HCT116 (cell line): ENCODE measurements at regions not wholly inside any gene's neighbourhood (a gene's known extent, or its start where the extent isn't known, plus 50 kb on each side); places are given as distances from the start of the nearest gene placed in this dataset.

Experiments used
- ATAC-seq: fragments of 200-7000 bp; cut with Tn5 transposase; 2 replicates; pipeline ENCODE4 v1.9.1; 2020; ENCODE audit warnings: mild to moderate bottlenecking, moderate library complexity
- BruUV-seq: library from RNA; stranded (reverse); fragments of 400-500 nt; replicated peaks from 2 replicates; lab custom pipeline; 2021; lab: Mats Ljungman, UMichigan
- CTCF ChIA-PET: fragments of 300-600 bp; sonication (Branson Sonifier 250); formaldehyde crosslinking; loops from one replicate; lab custom pipeline; 2021; ENCODE audit warnings: antibody characterized with exemption; lab: Charles Lee
- POLR2A ChIA-PET: fragments of 300-600, 350-600 bp; sonication (Branson Sonifier 250); formaldehyde crosslinking; loops from one replicate; lab custom pipeline; 2021; ENCODE audit warnings: antibody characterized with exemption; lab: Charles Lee
- RAD21 ChIA-PET, 2 experiments: fragments of 300-600 bp; sonication (Branson Sonifier 250); formaldehyde crosslinking; loops; one replicate each; lab custom pipeline; 2023; ENCODE audit warnings: low total read pairs in 2 of 2; ENCODE audit not compliant: uncharacterized antibody in 2 of 2, unreplicated experiment in 2 of 2, low non-redundant PET in 1 of 2; lab: Charles Lee
- DNase-seq: peaks from one replicate; pipeline ENCODE4 v3.0.0-alpha.2; 2010; ENCODE audit warnings: low read depth, low spot score
- H2AFZ ChIP-seq: fragments of 200-600 bp; shearing (Covaris generic), sonication (generic); 2 replicates; pipeline ENCODE4 v1.6.1; 2017; ENCODE audit warnings: low read depth, mixed run types, mixed read lengths, antibody characterized with exemption, low read length; ENCODE audit not compliant: poor library complexity, severe bottlenecking
- H3K27ac ChIP-seq: 2 replicates; pipeline ENCODE4 v1.5.1; 2012; ENCODE audit warnings: low read depth, low read length
- H3K27me3 ChIP-seq: fragments of 200-600 bp; sonication (generic); 2 replicates; pipeline ENCODE4 v1.6.1; 2016; ENCODE audit warnings: mixed run types, low read length, mixed read lengths; ENCODE audit not compliant: insufficient read depth
- H3K36me3 ChIP-seq, 2 experiments: fragments of 200-500 bp in 1 of 2; fragments of 200-600 bp in 1 of 2; sonication (Bioruptor generic) in 1 of 2; sonication (generic) in 1 of 2; 2 replicates each; pipeline versions ENCODE4 v1.5.1 to v1.6.1; 2014 to 2016; ENCODE audit warnings: low read length in 2 of 2, inconsistent platforms in 1 of 2, mixed read lengths in 1 of 2, mixed run types in 1 of 2; ENCODE audit not compliant: insufficient read depth in 2 of 2, control insufficient read depth in 1 of 2
- H3K4me1 ChIP-seq, 2 experiments: fragments of 200-600 bp in 1 of 2; sonication (generic) in 1 of 2; 2 replicates each; pipeline versions ENCODE4 v1.5.1 to v1.6.1; 2012 to 2017; ENCODE audit warnings: low read length in 2 of 2, inconsistent platforms in 1 of 2, mild to moderate bottlenecking in 1 of 2, mixed read lengths in 1 of 2, mixed run types in 1 of 2, moderate library complexity in 1 of 2; ENCODE audit not compliant: insufficient read depth in 2 of 2, control insufficient read depth in 1 of 2
- H3K4me2 ChIP-seq: fragments of 200-600 bp; sonication (generic); 2 replicates; pipeline ENCODE4 v1.6.1; 2017; ENCODE audit warnings: mixed run types, low read length, mixed read lengths
- H3K4me3 ChIP-seq, 2 experiments: fragments of 200-600 bp in 1 of 2; sonication (generic) in 1 of 2; replicated peaks in 1 of 2; 2 replicates each; pipeline ENCODE4 v1.5.1; 2011 to 2016; ENCODE audit warnings: low read length in 2 of 2, control low read depth in 1 of 2, low read depth in 1 of 2, mild to moderate bottlenecking in 1 of 2, mixed read lengths in 1 of 2, mixed run types in 1 of 2
- H3K79me2 ChIP-seq: fragments of 200-600 bp; sonication (generic); 2 replicates; pipeline ENCODE4 v1.6.1; 2017; ENCODE audit warnings: mild to moderate bottlenecking, mixed run types, low read length, moderate library complexity, mixed read lengths; ENCODE audit not compliant: insufficient read depth
- H3K9ac ChIP-seq: fragments of 200-600 bp; sonication (generic); 2 replicates; pipeline ENCODE4 v1.6.1; 2016; ENCODE audit warnings: low read length, mixed read lengths
- H3K9me2 ChIP-seq: fragments of 200-600 bp; sonication (generic), shearing (Covaris generic); 2 replicates; pipeline ENCODE4 v1.6.1; 2017; ENCODE audit warnings: mixed run types, mild to moderate bottlenecking, moderate library complexity; ENCODE audit not compliant: insufficient read depth
- H3K9me3 ChIP-seq, 2 experiments: fragments of 200-500 bp in 1 of 2; fragments of 200-600 bp in 1 of 2; sonication (Bioruptor generic) in 1 of 2; sonication (generic) in 1 of 2; 2 replicates each; pipeline ENCODE4 v1.6.1; 2014 to 2017; ENCODE audit warnings: low read length in 2 of 2, mixed read lengths in 2 of 2, inconsistent platforms in 1 of 2, low read depth in 1 of 2, mild to moderate bottlenecking in 1 of 2, mixed run types in 1 of 2, moderate library complexity in 1 of 2; ENCODE audit not compliant: control insufficient read depth in 1 of 2, insufficient read depth in 1 of 2
- H4K20me1 ChIP-seq: fragments of 200-600 bp; sonication (generic), shearing (Covaris generic); 2 replicates; pipeline ENCODE4 v1.6.1; 2017; ENCODE audit warnings: mixed run types, mild to moderate bottlenecking, moderate library complexity; ENCODE audit not compliant: insufficient read depth
- CEBPB ChIP-seq: IDR thresholded peaks from 2 replicates; pipeline ENCODE4 v1.6.1; 2012; ENCODE audit warnings: low read depth
- ELF1 ChIP-seq: IDR thresholded peaks from 2 replicates; pipeline ENCODE4 v1.6.1; 2012; ENCODE audit warnings: low read depth, borderline replicate concordance
- EZH2phosphoT487 ChIP-seq: fragments of 200-600 bp; IDR thresholded peaks from 2 replicates; pipeline ENCODE4 v1.6.1; 2018; ENCODE audit warnings: antibody characterized with exemption, borderline replicate concordance
- JUND ChIP-seq: IDR thresholded peaks from 2 replicates; pipeline ENCODE4 v1.6.1; 2012
- RAD21 ChIP-seq: IDR thresholded peaks from 2 replicates; pipeline ENCODE4 v1.6.1; 2012; ENCODE audit warnings: low read depth, mild to moderate bottlenecking
- TCF7L2 ChIP-seq: IDR thresholded peaks from 2 replicates; pipeline ENCODE4 v1.7.0; 2011; ENCODE audit warnings: borderline replicate concordance, inconsistent platforms; ENCODE audit not compliant: insufficient read depth, insufficient read length; ENCODE audit errors: extremely low read depth
- YY1 ChIP-seq: IDR thresholded peaks from 2 replicates; pipeline ENCODE4 v1.6.1; 2011; ENCODE audit warnings: low read length, low read depth, moderate library complexity, mild to moderate bottlenecking; ENCODE audit not compliant: insufficient replicate concordance; ENCODE audit errors: extremely low read depth
- ZFX ChIP-seq: fragments of 450-650 bp; IDR thresholded peaks from 2 replicates; pipeline ENCODE4 v1.6.1; 2017
- ZNF274 ChIP-seq: fragments of 200-500 bp; sonication (Bioruptor generic); IDR thresholded peaks from 2 replicates; pipeline ENCODE4 v1.6.1; 2014; ENCODE audit warnings: mild to moderate bottlenecking, low read depth, low read length, inconsistent platforms
- intact Hi-C: fragments of 100-400 bp; cut with micrococcal nuclease; formaldehyde crosslinking; loops from 2 replicates; pipeline ENCODE4 v1.10.0; 2022
- TF ChIP-seq, protein P1 (sequence below), 3 experiments: fragments of 200-600 bp in 1 of 3; sonication (generic) in 1 of 3; IDR thresholded peaks in 2 of 3; conservative IDR thresholded peaks in 1 of 3; 2 replicates each; pipeline ENCODE4 v1.5.1; 2012 to 2017; ENCODE audit warnings: low read depth in 2 of 3, low read length in 2 of 3, antibody characterized with exemption in 1 of 3, borderline replicate concordance in 1 of 3, control low read depth in 1 of 3, mild to moderate bottlenecking in 1 of 3, mixed read lengths in 1 of 3, mixed run types in 1 of 3, moderate library complexity in 1 of 3; ENCODE audit not compliant: insufficient read depth in 1 of 3
- TF ChIP-seq, protein P2 (sequence below): IDR thresholded peaks from 2 replicates; pipeline ENCODE4 v1.6.1; 2011; ENCODE audit warnings: mild to moderate bottlenecking, low read length, moderate library complexity; ENCODE audit not compliant: insufficient replicate concordance; ENCODE audit errors: extremely low read depth
- TF ChIP-seq, protein P3 (sequence below): IDR thresholded peaks from 2 replicates; pipeline ENCODE4 v1.6.1; 2012

DNA sequence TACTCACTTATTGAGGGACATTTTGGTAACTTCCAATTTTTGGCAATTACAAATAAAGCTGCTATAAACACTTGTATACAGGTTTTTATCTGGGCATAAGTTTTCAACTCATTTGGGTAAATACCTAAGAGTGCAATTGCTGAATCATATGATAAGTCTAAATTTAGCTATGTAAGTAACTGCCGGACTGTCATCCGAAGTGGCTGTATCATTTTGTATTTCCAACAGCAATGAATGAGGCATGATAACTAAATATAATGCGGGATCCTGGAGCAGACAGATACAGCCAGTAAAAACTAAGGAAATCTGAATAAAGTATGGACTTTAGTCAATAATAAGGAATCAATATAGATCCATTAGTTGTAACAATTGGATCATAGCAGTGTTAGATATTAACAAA lies 156.5 kb upstream of the RMP24 start:
- no peaks in the 10 kb centered on the region for H3K79me2 ChIP-seq
- no peak overlapping the region for H3K27ac ChIP-seq
- BruUV-seq = no TSS peak
- H4K20me1 ChIP-seq = no peaks in the 10 kb centered on the region
- H3K4me1 ChIP-seq = no peaks in the 10 kb centered on the region
- intact Hi-C loops = no loop called here
- DNase-seq (no peak), ATAC-seq (no peak)
- no peak overlapping the region for H3K9ac ChIP-seq
- H3K36me3 ChIP-seq = no peaks in the 10 kb centered on the region
- RAD21 ChIA-PET = no interaction called here
- 0 out of 2 replicates have a peak, but pooled peaks cover 4% of the 10 kb centered on the region for H3K27me3 ChIP-seq
- TF ChIP-seq ZNF274 (no peak), TCF7L2 (no peak), ELF1 (no peak), YY1 (no peak), ZFX (no peak), CEBPB (no peak), RAD21 (no peak), JUND (no peak), EZH2phosphoT487 (no peak)
- TF ChIP-seq, protein P1, sequence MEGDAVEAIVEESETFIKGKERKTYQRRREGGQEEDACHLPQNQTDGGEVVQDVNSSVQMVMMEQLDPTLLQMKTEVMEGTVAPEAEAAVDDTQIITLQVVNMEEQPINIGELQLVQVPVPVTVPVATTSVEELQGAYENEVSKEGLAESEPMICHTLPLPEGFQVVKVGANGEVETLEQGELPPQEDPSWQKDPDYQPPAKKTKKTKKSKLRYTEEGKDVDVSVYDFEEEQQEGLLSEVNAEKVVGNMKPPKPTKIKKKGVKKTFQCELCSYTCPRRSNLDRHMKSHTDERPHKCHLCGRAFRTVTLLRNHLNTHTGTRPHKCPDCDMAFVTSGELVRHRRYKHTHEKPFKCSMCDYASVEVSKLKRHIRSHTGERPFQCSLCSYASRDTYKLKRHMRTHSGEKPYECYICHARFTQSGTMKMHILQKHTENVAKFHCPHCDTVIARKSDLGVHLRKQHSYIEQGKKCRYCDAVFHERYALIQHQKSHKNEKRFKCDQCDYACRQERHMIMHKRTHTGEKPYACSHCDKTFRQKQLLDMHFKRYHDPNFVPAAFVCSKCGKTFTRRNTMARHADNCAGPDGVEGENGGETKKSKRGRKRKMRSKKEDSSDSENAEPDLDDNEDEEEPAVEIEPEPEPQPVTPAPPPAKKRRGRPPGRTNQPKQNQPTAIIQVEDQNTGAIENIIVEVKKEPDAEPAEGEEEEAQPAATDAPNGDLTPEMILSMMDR (IDR thresholded peaks at IDR 0.05 in 2 of 3, conservative IDR thresholded peaks at IDR 0.05 in 1 of 3; ENCODE audit: borderline replicate concordance in 1 of 3, insufficient read depth in 1 of 3, low read depth in 2 of 3, low read length in 2 of 3) = no peak
- TF ChIP-seq, protein P2, sequence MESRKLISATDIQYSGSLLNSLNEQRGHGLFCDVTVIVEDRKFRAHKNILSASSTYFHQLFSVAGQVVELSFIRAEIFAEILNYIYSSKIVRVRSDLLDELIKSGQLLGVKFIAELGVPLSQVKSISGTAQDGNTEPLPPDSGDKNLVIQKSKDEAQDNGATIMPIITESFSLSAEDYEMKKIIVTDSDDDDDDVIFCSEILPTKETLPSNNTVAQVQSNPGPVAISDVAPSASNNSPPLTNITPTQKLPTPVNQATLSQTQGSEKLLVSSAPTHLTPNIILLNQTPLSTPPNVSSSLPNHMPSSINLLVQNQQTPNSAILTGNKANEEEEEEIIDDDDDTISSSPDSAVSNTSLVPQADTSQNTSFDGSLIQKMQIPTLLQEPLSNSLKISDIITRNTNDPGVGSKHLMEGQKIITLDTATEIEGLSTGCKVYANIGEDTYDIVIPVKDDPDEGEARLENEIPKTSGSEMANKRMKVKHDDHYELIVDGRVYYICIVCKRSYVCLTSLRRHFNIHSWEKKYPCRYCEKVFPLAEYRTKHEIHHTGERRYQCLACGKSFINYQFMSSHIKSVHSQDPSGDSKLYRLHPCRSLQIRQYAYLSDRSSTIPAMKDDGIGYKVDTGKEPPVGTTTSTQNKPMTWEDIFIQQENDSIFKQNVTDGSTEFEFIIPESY = no peak
- TF ChIP-seq, protein P3, sequence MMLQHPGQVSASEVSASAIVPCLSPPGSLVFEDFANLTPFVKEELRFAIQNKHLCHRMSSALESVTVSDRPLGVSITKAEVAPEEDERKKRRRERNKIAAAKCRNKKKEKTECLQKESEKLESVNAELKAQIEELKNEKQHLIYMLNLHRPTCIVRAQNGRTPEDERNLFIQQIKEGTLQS = no peak
- TF ChIP-seq, all 23 proteins: peak for 0
- ChIA-PET CTCF (no interaction called here), POLR2A (no interaction called here)
- H3K9me3 ChIP-seq = no peaks in the 10 kb centered on the region
- no peak overlapping the region for H2AFZ ChIP-seq
- H3K4me3 ChIP-seq = no peak overlapping the region
- H3K4me2 ChIP-seq = no peak overlapping the region
- H3K9me2 ChIP-seq = no peaks in the 10 kb centered on the region
